ENCODE measurements at regions not wholly inside any gene's neighbourhood (a gene's known extent, or its start where the extent isn't known, plus 50 kb on each side); places are given as distances from the start of the nearest gene placed in this dataset.
A peak's percentile ranks its signal among the peaks of the same experiment; 100 is the strongest.

- Histone ChIP-seq H3K4me3 (no peak overlapping the region), H3K4me2 (ENCODE audit: control insufficient read depth, insufficient read depth) (no peak overlapping the region), H3K27me3 (replicated peaks in 1 of 2; ENCODE audit: control insufficient read depth in 2 of 2, insufficient read depth in 2 of 2, low read length in 1 of 2) (no peaks in the 10 kb centered on the region), H3K36me3 (ENCODE audit: control insufficient read depth in 2 of 2, insufficient read depth in 2 of 2, low read length in 1 of 2) (no peaks in the 10 kb centered on the region), H2AFZ (ENCODE audit: control insufficient read depth, low read depth, low read length) (no peak overlapping the region), H3K9ac (ENCODE audit: control insufficient read depth, insufficient read depth, low read length) (no peak overlapping the region), H4K20me1 (ENCODE audit: control insufficient read depth, insufficient read depth) (no peaks in the 10 kb centered on the region), H3K79me2 (ENCODE audit: control insufficient read depth, insufficient read depth, low read length) (no peaks in the 10 kb centered on the region), H3K27ac (ENCODE audit: control insufficient read depth, insufficient read depth) (no peak overlapping the region), H3K9me3 (replicated peaks; ENCODE audit: control insufficient read depth, insufficient read depth, low read length) (no peaks in the 10 kb centered on the region), H3K4me1 (ENCODE audit: control insufficient read depth, insufficient read depth, low read length) (no peaks in the 10 kb centered on the region)
- WGBS (ENCODE audit: insufficient coverage, insufficient replicate concordance, low lambda C conversion rate, missing lambda C conversion rate): 20% methylated on average over 1 of the region's 1 CpG
- intact Hi-C loops (cut with micrococcal nuclease; ENCODE audit: unreplicated experiment) (no loop called here), in situ Hi-C loops (cut with MboI) (no loop called here)
- peak; percentile 62 for TF ChIP-seq ZBTB40 (IDR thresholded peaks at IDR 0.05; ENCODE audit: borderline replicate concordance)
- no peak for TF ChIP-seq ETV6 (conservative IDR thresholded peaks at IDR 0.05 in 1 of 2, IDR thresholded peaks at IDR 0.05 in 1 of 2; ENCODE audit: borderline replicate concordance in 1 of 2, low read depth in 1 of 2)
- ChIA-PET CTCF (no interaction called here), POLR2A (no interaction called here), RAD21 (ENCODE audit: unreplicated experiment) (no interaction called here), SMC1A (ENCODE audit: uncharacterized antibody, unreplicated experiment) (no interaction called here)
- DNase-seq (ENCODE audit: low read depth, low spot score): no peak
- no TSS peak for BruUV-seq (replicated peaks)
- no peak for ATAC-seq
- FAIRE-seq: no peak
Observed at GRCh38 chr2:133740500-133740899, 172.2 kb upstream of the NCKAP5 start.

Data from GM12878 (cell line).